Endothelial cell (in vitro differentiated cells): ENCODE measurements at regions not wholly inside any gene's neighbourhood (a gene's known extent, or its start where the extent isn't known, plus 50 kb on each side); places are given as distances from the start of the nearest gene placed in this dataset.

Experiments used
- DNase-seq: peaks from one replicate; pipeline ENCODE4 v3.0.0; 2021; ENCODE audit warnings: low spot score
- H3K27ac Mint-ChIP-seq: one replicate; pipeline ENCODE4 v1.8.0; 2021; ENCODE audit warnings: mixed read lengths, inconsistent platforms; ENCODE audit not compliant: unreplicated experiment
- H3K27me3 Mint-ChIP-seq: one replicate; pipeline ENCODE4 v1.8.0; 2021; ENCODE audit warnings: mild to moderate bottlenecking, moderate library complexity, mixed read lengths, inconsistent platforms; ENCODE audit not compliant: unreplicated experiment
- H3K36me3 Mint-ChIP-seq: one replicate; pipeline ENCODE4 v1.8.0; 2021; ENCODE audit warnings: mild to moderate bottlenecking, low read depth, mixed read lengths, inconsistent platforms; ENCODE audit not compliant: unreplicated experiment
- H3K4me1 Mint-ChIP-seq: one replicate; pipeline ENCODE4 v1.8.0; 2021; ENCODE audit warnings: mild to moderate bottlenecking, mixed read lengths, inconsistent platforms; ENCODE audit not compliant: unreplicated experiment
- H3K4me3 Mint-ChIP-seq: one replicate; pipeline ENCODE4 v1.8.0; 2021; ENCODE audit warnings: mild to moderate bottlenecking, mixed read lengths, inconsistent platforms; ENCODE audit not compliant: unreplicated experiment
- H3K9me3 Mint-ChIP-seq: one replicate; pipeline ENCODE4 v1.8.0; 2021; ENCODE audit warnings: mixed read lengths, inconsistent platforms; ENCODE audit not compliant: unreplicated experiment
- CTCF ChIP-seq: fragments of 200-600 bp; sonication (generic); IDR thresholded peaks from one replicate; pipeline ENCODE4 v1.5.0; 2021; ENCODE audit warnings: antibody characterized with exemption; ENCODE audit not compliant: unreplicated experiment

GRCh38 chr3:43908456-43908855 lies 217.7 kb downstream of the ABHD5 start:
- H3K4me1 Mint-ChIP-seq: peaks cover 2% of the 10 kb centered on the region
- no peak overlapping the region for H3K27ac Mint-ChIP-seq
- no peak for DNase-seq
- no peak for TF ChIP-seq CTCF
- H3K36me3 Mint-ChIP-seq: no peaks in the 10 kb centered on the region
- H3K4me3 Mint-ChIP-seq: no peak overlapping the region
- H3K27me3 Mint-ChIP-seq: no peaks in the 10 kb centered on the region
- H3K9me3 Mint-ChIP-seq: no peaks in the 10 kb centered on the region

GRCh38 chr3:43909149-43909548 lies 218.4 kb downstream of the ABHD5 start:
- TF ChIP-seq CTCF: no peak
- DNase-seq: no peak
- Mint-ChIP-seq H3K36me3 (no peaks in the 10 kb centered on the region), H3K4me1 (peaks cover 2% of the 10 kb centered on the region), H3K4me3 (no peak overlapping the region), H3K9me3 (no peaks in the 10 kb centered on the region), H3K27me3 (no peaks in the 10 kb centered on the region), H3K27ac (no peak overlapping the region)

GRCh38 chr3:43910750-43911149 lies 220.0 kb downstream of the ABHD5 start:
- H3K36me3 Mint-ChIP-seq: no peaks in the 10 kb centered on the region
- no peaks in the 10 kb centered on the region for H3K9me3 Mint-ChIP-seq
- no peak overlapping the region for H3K27ac Mint-ChIP-seq
- H3K4me3 Mint-ChIP-seq: no peak overlapping the region
- TF ChIP-seq CTCF: no peak
- no peak for DNase-seq
- H3K4me1 Mint-ChIP-seq: peaks cover 2% of the 10 kb centered on the region
- H3K27me3 Mint-ChIP-seq: no peaks in the 10 kb centered on the region

- DNase-seq: no peak
- Mint-ChIP-seq H3K27me3 (no peaks in the 10 kb centered on the region), H3K36me3 (no peaks in the 10 kb centered on the region), H3K4me1 (no peaks in the 10 kb centered on the region), H3K9me3 (no peaks in the 10 kb centered on the region), H3K4me3 (no peak overlapping the region), H3K27ac (no peak overlapping the region)
- no peak for TF ChIP-seq CTCF
Measured at GRCh38 chr3:43913036-43913948, 222.6 kb downstream of the ABHD5 start.

GRCh38 chr3:43914269-43914668 lies 223.5 kb downstream of the ABHD5 start:
- H3K36me3 Mint-ChIP-seq: no peaks in the 10 kb centered on the region
- no peak overlapping the region for H3K4me3 Mint-ChIP-seq
- no peak for DNase-seq
- H3K4me1 Mint-ChIP-seq: no peaks in the 10 kb centered on the region
- H3K27me3 Mint-ChIP-seq: no peaks in the 10 kb centered on the region
- no peak overlapping the region for H3K27ac Mint-ChIP-seq
- no peaks in the 10 kb centered on the region for H3K9me3 Mint-ChIP-seq
- no peak for TF ChIP-seq CTCF
